Gastroesophageal sphincter (tissue), 3 donors: ENCODE measurements at regions not wholly inside any gene's neighbourhood (a gene's known extent, or its start where the extent isn't known, plus 50 kb on each side); places are given as distances from the start of the nearest gene placed in this dataset.

Source experiments
- CTCF ChIP-seq, 4 experiments: fragments of 200-600 bp in 2 of 4; fragments of 450-650 bp in 2 of 4; sonication (generic) in 1 of 4; IDR thresholded peaks; one replicate each; pipeline ENCODE4 v1.5.1; 2017 to 2019; ENCODE audit warnings: antibody characterized with exemption in 4 of 4, mild to moderate bottlenecking in 2 of 4, moderate library complexity in 2 of 4
- EP300 ChIP-seq: sonication (generic); formaldehyde crosslinking; IDR thresholded peaks from one replicate; pipeline ENCODE4 v1.6.1; 2017; ENCODE audit warnings: antibody characterized with exemption, mild to moderate bottlenecking
- POLR2A ChIP-seq, 2 donors: fragments of 450-650 bp; IDR thresholded peaks; one replicate each; pipeline ENCODE4 v1.6.1; 2017; ENCODE audit warnings: antibody characterized with exemption in 2 of 2, mild to moderate bottlenecking in 2 of 2, moderate library complexity in 1 of 2
- POLR2AphosphoS5 ChIP-seq: sonication (generic); formaldehyde crosslinking; IDR thresholded peaks from one replicate; pipeline ENCODE4 v1.6.1; 2017; ENCODE audit warnings: antibody characterized with exemption

GRCh38 chrX:38961936-38962335, 160.7 kb downstream of the MID1IP1 start:
- TF ChIP-seq POLR2A (IDR thresholded peaks at IDR 0.05): no peak
- TF ChIP-seq EP300: no peak
- no peak for TF ChIP-seq CTCF (IDR thresholded peaks at IDR 0.05)
- TF ChIP-seq POLR2AphosphoS5: no peak
